Endothelial cell of umbilical vein (primary cell): ENCODE measurements at regions not wholly inside any gene's neighbourhood (a gene's known extent, or its start where the extent isn't known, plus 50 kb on each side); places are given as distances from the start of the nearest gene placed in this dataset.

Experiments used
- BruUV-seq: library from RNA; stranded (reverse); fragments of 400-500 nt; replicated peaks from 2 replicates; lab custom pipeline; 2021; lab: Mats Ljungman, UMichigan
- CTCF ChIA-PET: fragments of 300-600, 350-600 bp; sonication (Branson Sonifier 250); formaldehyde crosslinking; loops from one replicate; lab custom pipeline; 2021; ENCODE audit warnings: antibody characterized with exemption, inconsistent platforms; lab: Charles Lee
- POLR2A ChIA-PET: fragments of 300-600, 350-600 bp; sonication (Branson Sonifier 250); formaldehyde crosslinking; loops from one replicate; lab custom pipeline; 2021; ENCODE audit warnings: antibody characterized with exemption, inconsistent platforms; lab: Charles Lee
- DNase-seq: peaks from one replicate; pipeline ENCODE4 v3.0.0-alpha.2; 2011; ENCODE audit warnings: low read depth, low spot score
- FAIRE-seq: peaks from 2 replicates; lab custom pipeline; 2011; peaks lifted over from hg19 to GRCh38; lab: Jason Lieb, UNC
- H2AFZ ChIP-seq: 2 replicates; pipeline ENCODE4 v1.6.0; 2012; ENCODE audit warnings: low read depth, low read length, control low read depth, inconsistent platforms
- H3K27ac ChIP-seq: 2 replicates; pipeline ENCODE4 v1.5.1; 2011; ENCODE audit warnings: low read depth, mild to moderate bottlenecking, control low read depth, low read length, moderate library complexity; ENCODE audit not compliant: insufficient read depth
- H3K27me3 ChIP-seq, 2 experiments: 2 replicates each; pipeline versions ENCODE4 v1.6.0 to v1.6.1; 2011; ENCODE audit warnings: low read length in 2 of 2, mixed read lengths in 1 of 2; ENCODE audit not compliant: control insufficient read depth in 2 of 2, insufficient read depth in 2 of 2
- H3K36me3 ChIP-seq, 2 experiments: 2 replicates in 1 of 2; 3 replicates in 1 of 2; pipeline ENCODE4 v1.5.1; 2011; ENCODE audit warnings: low read length in 2 of 2, mild to moderate bottlenecking in 1 of 2, moderate library complexity in 1 of 2; ENCODE audit not compliant: control insufficient read depth in 2 of 2, insufficient read depth in 2 of 2; ENCODE audit errors: extremely low read depth in 1 of 2
- H3K4me1 ChIP-seq: 3 replicates; pipeline ENCODE4 v1.5.1; 2011; ENCODE audit warnings: mild to moderate bottlenecking, low read length; ENCODE audit not compliant: control insufficient read depth, insufficient read depth; ENCODE audit errors: extremely low read depth
- H3K4me2 ChIP-seq: 2 replicates; pipeline ENCODE4 v1.6.1; 2011; ENCODE audit warnings: low read length, control low read depth, mixed read lengths; ENCODE audit not compliant: insufficient read depth
- H3K4me3 ChIP-seq, 3 experiments: fragments of 200-600 bp in 1 of 3; sonication (generic), shearing (Covaris generic) in 1 of 3; replicated peaks in 1 of 3; 2 replicates each; pipeline ENCODE4 v1.5.1; 2011 to 2016; ENCODE audit warnings: control low read depth in 3 of 3, low read length in 3 of 3, mild to moderate bottlenecking in 2 of 3, inconsistent platforms in 1 of 3, low read depth in 1 of 3, moderate library complexity in 1 of 3; ENCODE audit not compliant: insufficient read depth in 1 of 3
- H3K79me2 ChIP-seq: 2 replicates; pipeline ENCODE4 v1.6.0; 2012; ENCODE audit warnings: low read length, inconsistent platforms; ENCODE audit not compliant: control insufficient read depth, insufficient read depth
- H3K9ac ChIP-seq: replicated peaks from 2 replicates; pipeline ENCODE3; 2011; ENCODE audit warnings: low read length, control low read depth; ENCODE audit not compliant: insufficient read depth; ENCODE audit errors: extremely low read depth
- H3K9me1 ChIP-seq: replicated peaks from 3 replicates; pipeline ENCODE4 v1.6.0; 2011; ENCODE audit warnings: mild to moderate bottlenecking, low read length; ENCODE audit not compliant: control insufficient read depth, insufficient read depth; ENCODE audit errors: extremely low read depth
- H3K9me3 ChIP-seq: replicated peaks from 2 replicates; pipeline ENCODE4 v1.5.1; 2012; ENCODE audit warnings: low read length, inconsistent platforms; ENCODE audit not compliant: control insufficient read depth, insufficient read depth
- H4K20me1 ChIP-seq: replicated peaks from 2 replicates; pipeline ENCODE3; 2011; ENCODE audit warnings: mild to moderate bottlenecking, low read length; ENCODE audit not compliant: control insufficient read depth, insufficient read depth; ENCODE audit errors: extremely low read depth
- EZH2 ChIP-seq: IDR thresholded peaks from 2 replicates; pipeline ENCODE4 v1.6.1; 2012; ENCODE audit warnings: borderline replicate concordance, low read depth, mild to moderate bottlenecking, moderate library complexity, low read length, inconsistent platforms; ENCODE audit not compliant: severe bottlenecking
- FOS ChIP-seq: IDR thresholded peaks from 2 replicates; pipeline ENCODE4 v1.6.1; 2011; ENCODE audit warnings: mild to moderate bottlenecking, low read length, moderate library complexity, borderline replicate concordance; ENCODE audit not compliant: insufficient read depth
- GATA2 ChIP-seq: IDR thresholded peaks from 2 replicates; pipeline ENCODE4 v1.7.0; 2011; ENCODE audit warnings: low read depth, mild to moderate bottlenecking, moderate library complexity, mixed read lengths, low read length; ENCODE audit not compliant: insufficient read length, insufficient read depth
- JUN ChIP-seq: IDR thresholded peaks from 2 replicates; pipeline ENCODE4 v1.6.1; 2011; ENCODE audit warnings: borderline replicate concordance, low read depth; ENCODE audit not compliant: insufficient read length, insufficient read depth
- MYC ChIP-seq: IDR thresholded peaks from one replicate; pipeline ENCODE4 v1.6.1; 2011; ENCODE audit warnings: mild to moderate bottlenecking, low read depth, low read length
- POLR2A ChIP-seq: IDR thresholded peaks from 2 replicates; pipeline ENCODE4 v1.6.1; 2012; ENCODE audit warnings: low read depth, mild to moderate bottlenecking, control low read depth, low read length
- POLR2AphosphoS5 ChIP-seq: IDR thresholded peaks from 2 replicates; pipeline ENCODE4 v1.6.1; 2012; ENCODE audit warnings: low read depth, mild to moderate bottlenecking, control low read depth, low read length, moderate library complexity; ENCODE audit not compliant: insufficient read depth
- dilution Hi-C: fragments of 300-500 bp; cut with MboI; formaldehyde crosslinking; loops from one replicate; pipeline ENCODE4 v1.15.0; 2019; ENCODE audit warnings: low sequenced_read_pairs; ENCODE audit not compliant: extremely low pct_ligation_motif_present
- intact Hi-C: fragments of 100-400 bp; cut with micrococcal nuclease; formaldehyde crosslinking; loops from one replicate; pipeline ENCODE4 v1.10.0; 2022
- TF ChIP-seq, protein P1 (sequence below), 2 donors: IDR thresholded peaks; 1 replicate in 1 of 2; 2 replicates in 1 of 2; pipeline ENCODE4 v1.5.1; 2011; ENCODE audit warnings: low read length in 2 of 2, mild to moderate bottlenecking in 2 of 2, moderate library complexity in 2 of 2, control low read depth in 1 of 2, inconsistent platforms in 1 of 2, low read depth in 1 of 2; ENCODE audit not compliant: insufficient read depth in 1 of 2; ENCODE audit errors: extremely low read depth in 1 of 2
- TF ChIP-seq, protein P2 (sequence below): IDR thresholded peaks from 2 replicates; pipeline ENCODE4 v1.6.1; 2011; ENCODE audit not compliant: insufficient read depth, insufficient read length

DNA sequence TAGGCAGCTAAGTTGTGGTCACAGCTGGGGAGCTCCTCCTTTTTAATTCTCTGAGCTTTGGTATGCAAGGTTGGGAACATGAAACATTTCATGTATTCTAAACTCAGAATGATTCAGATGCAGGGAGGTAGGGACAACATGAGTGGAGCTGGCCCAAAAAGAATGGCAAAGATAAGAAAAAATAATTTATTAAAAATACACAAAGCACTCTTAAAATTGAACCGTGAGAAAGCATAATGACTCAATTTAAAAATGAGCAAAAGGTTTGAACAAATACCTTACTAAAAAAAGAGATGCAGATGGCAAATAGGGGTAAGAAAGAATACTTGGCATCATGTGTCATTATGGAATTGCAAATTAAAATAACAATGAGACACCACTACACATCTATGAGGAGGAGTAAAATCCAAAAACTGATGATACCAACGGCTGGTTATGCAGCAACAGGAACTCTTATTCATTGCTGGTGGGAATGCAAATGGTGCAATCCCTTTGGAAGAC, 175.6 kb upstream of the IRX3 start:
- no peaks in the 10 kb centered on the region for H3K9me1 ChIP-seq
- H3K27me3 ChIP-seq: no peaks in the 10 kb centered on the region
- ChIA-PET CTCF (no interaction called here), POLR2A (no interaction called here)
- H2AFZ ChIP-seq: no peak overlapping the region
- H3K27ac ChIP-seq: no peak overlapping the region
- dilution Hi-C loops: no loop called here
- H3K9ac ChIP-seq: no peak overlapping the region
- H3K4me2 ChIP-seq: no peak overlapping the region
- H3K4me3 ChIP-seq: no peak overlapping the region
- TF ChIP-seq GATA2: no peak
- TF ChIP-seq FOS: no peak
- no peak for TF ChIP-seq POLR2A
- TF ChIP-seq MYC: no peak
- TF ChIP-seq JUN: no peak
- TF ChIP-seq POLR2AphosphoS5: no peak
- TF ChIP-seq, protein P1, sequence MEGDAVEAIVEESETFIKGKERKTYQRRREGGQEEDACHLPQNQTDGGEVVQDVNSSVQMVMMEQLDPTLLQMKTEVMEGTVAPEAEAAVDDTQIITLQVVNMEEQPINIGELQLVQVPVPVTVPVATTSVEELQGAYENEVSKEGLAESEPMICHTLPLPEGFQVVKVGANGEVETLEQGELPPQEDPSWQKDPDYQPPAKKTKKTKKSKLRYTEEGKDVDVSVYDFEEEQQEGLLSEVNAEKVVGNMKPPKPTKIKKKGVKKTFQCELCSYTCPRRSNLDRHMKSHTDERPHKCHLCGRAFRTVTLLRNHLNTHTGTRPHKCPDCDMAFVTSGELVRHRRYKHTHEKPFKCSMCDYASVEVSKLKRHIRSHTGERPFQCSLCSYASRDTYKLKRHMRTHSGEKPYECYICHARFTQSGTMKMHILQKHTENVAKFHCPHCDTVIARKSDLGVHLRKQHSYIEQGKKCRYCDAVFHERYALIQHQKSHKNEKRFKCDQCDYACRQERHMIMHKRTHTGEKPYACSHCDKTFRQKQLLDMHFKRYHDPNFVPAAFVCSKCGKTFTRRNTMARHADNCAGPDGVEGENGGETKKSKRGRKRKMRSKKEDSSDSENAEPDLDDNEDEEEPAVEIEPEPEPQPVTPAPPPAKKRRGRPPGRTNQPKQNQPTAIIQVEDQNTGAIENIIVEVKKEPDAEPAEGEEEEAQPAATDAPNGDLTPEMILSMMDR (IDR thresholded peaks at IDR 0.05; ENCODE audit: extremely low read depth in 1 of 2, insufficient read depth in 1 of 2, low read depth in 1 of 2, low read length in 2 of 2): no peak
- no peak for TF ChIP-seq EZH2
- TF ChIP-seq, protein P2, sequence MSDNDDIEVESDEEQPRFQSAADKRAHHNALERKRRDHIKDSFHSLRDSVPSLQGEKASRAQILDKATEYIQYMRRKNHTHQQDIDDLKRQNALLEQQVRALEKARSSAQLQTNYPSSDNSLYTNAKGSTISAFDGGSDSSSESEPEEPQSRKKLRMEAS: no peak
- FAIRE-seq (no peak), DNase-seq (no peak)
- H4K20me1 ChIP-seq: no peaks in the 10 kb centered on the region
- H3K9me3 ChIP-seq: no peaks in the 10 kb centered on the region
- intact Hi-C loops: no loop called here
- no peaks in the 10 kb centered on the region for H3K36me3 ChIP-seq
- H3K79me2 ChIP-seq: no peaks in the 10 kb centered on the region
- no peaks in the 10 kb centered on the region for H3K4me1 ChIP-seq
- no TSS peak for BruUV-seq
